Osteoblast (primary cell): ENCODE measurements at regions not wholly inside any gene's neighbourhood (a gene's known extent, or its start where the extent isn't known, plus 50 kb on each side); places are given as distances from the start of the nearest gene placed in this dataset.
"Not testable (repeated sequence)": the region's sequence is repeated elsewhere in the genome, so short reads cannot be mapped to it uniquely, and the experiment has no call there.

Experiments
- DNase-seq: peaks from one replicate; pipeline ENCODE4 v3.0.0; 2011; ENCODE audit warnings: low spot score, mixed read lengths; ENCODE audit not compliant: insufficient read length; ENCODE audit errors: missing footprints
- H2AFZ ChIP-seq: 2 replicates; pipeline ENCODE4 v1.6.0; 2011; ENCODE audit warnings: mild to moderate bottlenecking, low read length
- H3K27ac ChIP-seq: 2 replicates; pipeline ENCODE4 v1.5.1; 2011; ENCODE audit warnings: mild to moderate bottlenecking, low read depth, low read length, moderate library complexity
- H3K27me3 ChIP-seq: 2 replicates; pipeline ENCODE4 v1.6.0; 2012; ENCODE audit warnings: mild to moderate bottlenecking, control low read depth, inconsistent platforms, low read length, moderate library complexity; ENCODE audit not compliant: insufficient read depth
- H3K36me3 ChIP-seq: 2 replicates; pipeline ENCODE4 v1.5.1; 2011; ENCODE audit warnings: mild to moderate bottlenecking, low read length, control low read depth, moderate library complexity; ENCODE audit not compliant: insufficient read depth
- H3K4me1 ChIP-seq: 2 replicates; pipeline ENCODE4 v1.5.1; 2011; ENCODE audit warnings: mild to moderate bottlenecking, low read length, control low read depth, moderate library complexity; ENCODE audit not compliant: insufficient read depth
- H3K4me2 ChIP-seq: 2 replicates; pipeline ENCODE4 v1.6.0; 2011; ENCODE audit warnings: mild to moderate bottlenecking, low read length; ENCODE audit not compliant: insufficient read depth
- H3K4me3 ChIP-seq: fragments of 200-600 bp; sonication (generic); 3 replicates; pipeline ENCODE4 v1.5.1; 2012; ENCODE audit warnings: mild to moderate bottlenecking, low read length, inconsistent platforms; ENCODE audit not compliant: insufficient read depth
- H3K79me2 ChIP-seq: 2 replicates; pipeline ENCODE4 v1.6.0; 2012; ENCODE audit warnings: mild to moderate bottlenecking, low read length, control low read depth, inconsistent platforms; ENCODE audit not compliant: insufficient read depth
- H3K9me3 ChIP-seq: 2 replicates; pipeline ENCODE4 v1.5.1; 2011; ENCODE audit warnings: low read depth, low read length, control low read depth
- H4K20me1 ChIP-seq: 2 replicates; pipeline ENCODE4 v1.6.0; 2012; ENCODE audit warnings: mild to moderate bottlenecking, low read length, control low read depth; ENCODE audit not compliant: insufficient read depth
- CTCF ChIP-seq: IDR thresholded peaks from 2 replicates; pipeline ENCODE4 v1.5.1; 2011; ENCODE audit warnings: mild to moderate bottlenecking, low read depth, low read length, moderate library complexity; ENCODE audit errors: extremely low read depth

- Histone ChIP-seq H2AFZ (no peak overlapping the region), H3K79me2 (no peaks in the 10 kb centered on the region), H3K27ac (no peak overlapping the region), H4K20me1 (no peaks in the 10 kb centered on the region), H3K36me3 (no peaks in the 10 kb centered on the region), H3K4me1 (no peaks in the 10 kb centered on the region), H3K9me3 (no peaks in the 10 kb centered on the region), H3K27me3 (no peaks in the 10 kb centered on the region), H3K4me2 (no peak overlapping the region), H3K4me3 (no peak overlapping the region)
- TF ChIP-seq CTCF, result no peak
- DNase-seq, result no peak
Observed at GRCh38 chr3:20984594-20985205, 766.3 kb downstream of the ZNF385D start.

GRCh38 chr3:20975188-20975651 is 775.8 kb downstream of the ZNF385D start:
- Histone ChIP-seq H3K9me3 (no peaks in the 10 kb centered on the region), H3K4me3 (no peak overlapping the region), H2AFZ (no peak overlapping the region), H3K4me2 (no peak overlapping the region), H3K4me1 (no peaks in the 10 kb centered on the region), H3K27ac (no peak overlapping the region), H3K36me3 (no peaks in the 10 kb centered on the region), H4K20me1 (no peaks in the 10 kb centered on the region), H3K79me2 (no peaks in the 10 kb centered on the region), H3K27me3 (no peaks in the 10 kb centered on the region)
- TF ChIP-seq CTCF, result no peak
- DNase-seq, result no peak

- Histone ChIP-seq H3K4me1 (no peaks in the 10 kb centered on the region), H3K4me3 (no peak overlapping the region), H3K4me2 (no peak overlapping the region), H3K79me2 (no peaks in the 10 kb centered on the region), H2AFZ (no peak overlapping the region), H4K20me1 (no peaks in the 10 kb centered on the region), H3K27ac (no peak overlapping the region), H3K9me3 (no peaks in the 10 kb centered on the region), H3K36me3 (no peaks in the 10 kb centered on the region), H3K27me3 (no peaks in the 10 kb centered on the region)
- no peak for DNase-seq
- no peak for TF ChIP-seq CTCF
Observed at GRCh38 chr3:20974396-20974795, 776.6 kb downstream of the ZNF385D start.

- H3K27me3 ChIP-seq, H3K79me2 ChIP-seq, H3K4me2 ChIP-seq, H3K9me3 ChIP-seq, H3K36me3 ChIP-seq, H3K27ac ChIP-seq, H2AFZ ChIP-seq, DNase-seq, H3K4me3 ChIP-seq, H4K20me1 ChIP-seq, H3K4me1 ChIP-seq: not testable (repeated sequence)
Observed at GRCh38 chr3:20970807-20971206, 780.2 kb downstream of the ZNF385D start.

- H2AFZ ChIP-seq, H3K27me3 ChIP-seq, H3K79me2 ChIP-seq, H3K9me3 ChIP-seq, H3K36me3 ChIP-seq, H3K4me2 ChIP-seq, H3K4me1 ChIP-seq, H4K20me1 ChIP-seq, H3K4me3 ChIP-seq, DNase-seq, H3K27ac ChIP-seq: not testable (repeated sequence)
Observed at GRCh38 chr3:20967485-20967884, 781.5 kb upstream of the SGO1 start.
